GM12878 (cell line): ENCODE measurements at regions not wholly inside any gene's neighbourhood (a gene's known extent, or its start where the extent isn't known, plus 50 kb on each side); places are given as distances from the start of the nearest gene placed in this dataset.
A peak's percentile ranks its signal among the peaks of the same experiment; 100 is the strongest.

Source experiments
- ATAC-seq: fragments of 200-7000 bp; cut with Tn5 transposase; 3 replicates; pipeline ENCODE4 v1.9.1; 2020; ENCODE audit warnings: mild to moderate bottlenecking, moderate library complexity
- BruUV-seq: library from RNA; stranded (reverse); fragments of 400-500 nt; replicated peaks from 2 replicates; lab custom pipeline; 2021; lab: Mats Ljungman, UMichigan
- CTCF ChIA-PET: fragments of 300-600 bp; sonication (Branson Sonifier 250); formaldehyde crosslinking; extraction: SDS; loops from one replicate; lab custom pipeline; 2021; ENCODE audit warnings: inconsistent platforms; lab: Yijun Ruan, JAX
- POLR2A ChIA-PET: fragments of 350-600 bp; formaldehyde crosslinking; extraction: SDS; loops from one replicate; lab custom pipeline; 2021; ENCODE audit warnings: inconsistent platforms; lab: Charles Lee
- RAD21 ChIA-PET: fragments of 300-600 bp; sonication (Branson Sonifier 250); formaldehyde crosslinking; loops from one replicate; lab custom pipeline; 2023; ENCODE audit warnings: antibody characterized with exemption; ENCODE audit not compliant: unreplicated experiment; lab: Charles Lee
- SMC1A ChIA-PET: fragments of 300-600 bp; sonication (Branson Sonifier 250); formaldehyde crosslinking; loops from one replicate; lab custom pipeline; 2023; ENCODE audit not compliant: unreplicated experiment, uncharacterized antibody; lab: Charles Lee
- DNase-seq: peaks from one replicate; pipeline ENCODE4 v3.0.0-alpha.2; 2011; ENCODE audit warnings: low read depth, low spot score
- FAIRE-seq: peaks from 3 replicates; lab custom pipeline; 2011; peaks lifted over from hg19 to GRCh38; lab: Jason Lieb, UNC
- H2AFZ ChIP-seq: 2 replicates; pipeline ENCODE4 v1.6.0; 2011; ENCODE audit warnings: low read depth, low read length, control low read depth; ENCODE audit not compliant: control insufficient read depth
- H3K27ac ChIP-seq: 2 replicates; pipeline ENCODE4 v1.5.1; 2011; ENCODE audit warnings: control low read depth; ENCODE audit not compliant: control insufficient read depth, insufficient read depth
- H3K27me3 ChIP-seq, 2 experiments: replicated peaks in 1 of 2; 2 replicates each; pipeline versions ENCODE4 v1.6.0 to v1.6.1; 2011; ENCODE audit warnings: low read length in 1 of 2; ENCODE audit not compliant: control insufficient read depth in 2 of 2, insufficient read depth in 2 of 2
- H3K36me3 ChIP-seq, 2 experiments: 2 replicates each; pipeline ENCODE4 v1.5.1; 2011; ENCODE audit warnings: low read length in 1 of 2; ENCODE audit not compliant: control insufficient read depth in 2 of 2, insufficient read depth in 2 of 2
- H3K4me1 ChIP-seq: 2 replicates; pipeline ENCODE4 v1.6.1; 2011; ENCODE audit warnings: mild to moderate bottlenecking, low read length, moderate library complexity, mixed read lengths; ENCODE audit not compliant: control insufficient read depth, insufficient read depth
- H3K4me2 ChIP-seq: 2 replicates; pipeline ENCODE4 v1.6.0; 2011; ENCODE audit warnings: control low read depth; ENCODE audit not compliant: control insufficient read depth, insufficient read depth
- H3K4me3 ChIP-seq: fragments of 200-600 bp; sonication (generic); 2 replicates; pipeline ENCODE4 v1.5.1; 2016
- H3K79me2 ChIP-seq: 2 replicates; pipeline ENCODE4 v1.6.0; 2011; ENCODE audit warnings: low read length; ENCODE audit not compliant: control insufficient read depth, insufficient read depth
- H3K9ac ChIP-seq: 2 replicates; pipeline ENCODE4 v1.8.0; 2011; ENCODE audit warnings: low read length, control low read depth, mixed read lengths; ENCODE audit not compliant: control insufficient read depth, insufficient read depth
- H3K9me3 ChIP-seq: replicated peaks from 3 replicates; pipeline ENCODE4 v1.5.1; 2011; ENCODE audit warnings: mild to moderate bottlenecking, low read length; ENCODE audit not compliant: control insufficient read depth, insufficient read depth
- H4K20me1 ChIP-seq: 2 replicates; pipeline ENCODE4 v1.6.0; 2011; ENCODE audit not compliant: control insufficient read depth, insufficient read depth
- ASH2L ChIP-seq: fragments of 300-600, 200-600 bp; sonication (generic); IDR thresholded peaks from 2 replicates; pipeline ENCODE4 v1.6.1; 2017; ENCODE audit warnings: low read depth, mild to moderate bottlenecking, borderline replicate concordance
- BACH1 ChIP-seq: fragments of 450-650 bp; IDR thresholded peaks from 2 replicates; pipeline ENCODE4 v1.6.1; 2017; ENCODE audit warnings: mild to moderate bottlenecking, borderline replicate concordance
- BMI1 ChIP-seq: fragments of 450-650 bp; IDR thresholded peaks from 2 replicates; pipeline ENCODE4 v1.6.1; 2016; ENCODE audit warnings: mild to moderate bottlenecking, moderate library complexity, borderline replicate concordance
- CHD4 ChIP-seq: fragments of 200-600 bp; sonication (generic); IDR thresholded peaks from 2 replicates; pipeline ENCODE4 v1.6.1; 2016; ENCODE audit warnings: mild to moderate bottlenecking
- HDAC2 ChIP-seq: fragments of 200-600 bp; sonication (generic); IDR thresholded peaks from 2 replicates; pipeline ENCODE4 v1.6.1; 2017
- HDAC6 ChIP-seq: fragments of 200-600 bp; sonication (generic); IDR thresholded peaks from one replicate; pipeline ENCODE4 v1.8.0; 2017; ENCODE audit warnings: antibody characterized with exemption; ENCODE audit not compliant: unreplicated experiment
- IKZF1 ChIP-seq: fragments of 450-650 bp; conservative IDR thresholded peaks from 2 replicates; pipeline ENCODE4 v1.6.1; 2017; ENCODE audit warnings: antibody characterized with exemption, mild to moderate bottlenecking
- LARP7 ChIP-seq: fragments of 450-650 bp; IDR thresholded peaks from 2 replicates; pipeline ENCODE4 v1.6.1; 2017; ENCODE audit warnings: mild to moderate bottlenecking
- NR2C1 ChIP-seq: fragments of 450-650 bp; IDR thresholded peaks from 2 replicates; pipeline ENCODE4 v1.6.1; 2017; ENCODE audit warnings: antibody characterized with exemption, mild to moderate bottlenecking, moderate library complexity
- RAD21 ChIP-seq: IDR thresholded peaks from 2 replicates; pipeline ENCODE4 v1.6.1; 2011; ENCODE audit warnings: mild to moderate bottlenecking, low read depth, low read length, moderate library complexity; ENCODE audit not compliant: insufficient read depth
- RB1 ChIP-seq: fragments of 450-650 bp; formaldehyde crosslinking; IDR thresholded peaks from 2 replicates; pipeline ENCODE4 v1.6.1; 2017; ENCODE audit warnings: mild to moderate bottlenecking, borderline replicate concordance
- RFX5 ChIP-seq: IDR thresholded peaks from 2 replicates; pipeline ENCODE4 v1.6.1; 2011; ENCODE audit warnings: low read depth, low read length, improper control_type of control experiment
- SIN3A ChIP-seq: IDR thresholded peaks from 2 replicates; pipeline ENCODE4 v1.6.1; 2012; ENCODE audit warnings: low read depth, low read length, improper control_type of control experiment
- SREBF1 ChIP-seq: IDR thresholded peaks from 2 replicates; pipeline ENCODE4 v1.6.1; 2012; ENCODE audit warnings: mild to moderate bottlenecking, low read length
- SUZ12 ChIP-seq: fragments of 200-600 bp; sonication (generic); IDR thresholded peaks from one replicate; pipeline ENCODE4 v1.6.1; 2018; ENCODE audit warnings: antibody characterized with exemption, mild to moderate bottlenecking; ENCODE audit not compliant: unreplicated experiment
- TARDBP ChIP-seq: IDR thresholded peaks from 2 replicates; pipeline ENCODE4 v1.6.1; 2016; ENCODE audit warnings: borderline replicate concordance
- TBL1XR1 ChIP-seq: IDR thresholded peaks from 2 replicates; pipeline ENCODE4 v1.6.1; 2012; ENCODE audit warnings: low read depth, low read length, improper control_type of control experiment
- TCF3 ChIP-seq: IDR thresholded peaks from 2 replicates; pipeline ENCODE4 v1.6.1; 2012; ENCODE audit warnings: low read depth, mild to moderate bottlenecking, low read length, borderline replicate concordance; ENCODE audit not compliant: insufficient read depth
- WGBS: methylation state at CpG from one replicate; pipeline ENCODE4 v1.1.6; 2016; ENCODE audit warnings: low lambda C conversion rate; ENCODE audit not compliant: insufficient replicate concordance, insufficient coverage; ENCODE audit errors: missing lambda C conversion rate; 5-methylcytosine and 5-hydroxymethylcytosine counted together
- in situ Hi-C: fragments of 300-500 bp; cut with MboI; formaldehyde crosslinking; loops from 9 replicates; pipeline ENCODE4 v1.14.3; 2018; ENCODE audit warnings: mixed read lengths
- intact Hi-C: fragments of 100-400 bp; cut with micrococcal nuclease; formaldehyde crosslinking; loops from one replicate; pipeline ENCODE4 v1.14.2; 2022; ENCODE audit not compliant: unreplicated experiment
- TF ChIP-seq, protein P1 (sequence below): fragments of 450-650 bp; IDR thresholded peaks from 2 replicates; pipeline ENCODE4 v1.6.1; 2016; ENCODE audit warnings: mild to moderate bottlenecking
- TF ChIP-seq, protein P2 (sequence below): IDR thresholded peaks from 2 replicates; pipeline ENCODE4 v1.6.1; 2011; ENCODE audit warnings: mild to moderate bottlenecking, low read depth, low read length, moderate library complexity; ENCODE audit not compliant: insufficient replicate concordance

DNA sequence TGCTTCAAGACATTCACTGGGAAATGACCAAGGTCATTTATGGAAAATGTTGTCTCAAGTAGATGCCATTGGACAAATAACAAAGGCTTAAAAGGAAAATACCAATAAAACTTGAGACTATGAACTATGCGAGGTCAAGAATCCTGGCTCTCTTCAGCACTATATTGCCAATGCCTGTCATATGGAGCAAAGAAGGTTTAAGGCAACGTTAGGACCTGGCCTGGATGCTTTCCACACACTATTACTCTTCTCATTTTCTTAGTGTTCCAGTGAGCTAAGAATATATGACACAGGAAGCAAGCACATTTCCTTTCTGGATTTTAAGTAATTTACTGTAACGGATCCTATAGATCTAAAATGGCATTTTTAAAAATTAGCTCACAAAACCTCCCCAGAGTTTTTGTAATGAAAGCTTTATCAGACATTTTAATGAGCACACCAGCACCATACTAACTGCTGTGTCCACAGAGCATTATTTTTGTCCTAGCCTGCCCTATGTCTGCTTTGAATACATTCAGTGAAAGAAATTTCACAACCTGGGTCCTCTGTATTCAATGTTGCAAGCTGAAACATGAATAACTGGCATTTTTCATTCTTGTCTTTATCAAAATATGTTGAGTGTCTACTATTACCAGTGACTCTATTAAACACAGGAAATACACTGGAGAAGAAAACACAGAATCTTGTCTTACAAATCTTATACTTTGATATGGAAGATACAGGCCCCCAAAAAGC is 315.6 kb downstream of the CETN3 start (continued):
- TF ChIP-seq, protein P1, sequence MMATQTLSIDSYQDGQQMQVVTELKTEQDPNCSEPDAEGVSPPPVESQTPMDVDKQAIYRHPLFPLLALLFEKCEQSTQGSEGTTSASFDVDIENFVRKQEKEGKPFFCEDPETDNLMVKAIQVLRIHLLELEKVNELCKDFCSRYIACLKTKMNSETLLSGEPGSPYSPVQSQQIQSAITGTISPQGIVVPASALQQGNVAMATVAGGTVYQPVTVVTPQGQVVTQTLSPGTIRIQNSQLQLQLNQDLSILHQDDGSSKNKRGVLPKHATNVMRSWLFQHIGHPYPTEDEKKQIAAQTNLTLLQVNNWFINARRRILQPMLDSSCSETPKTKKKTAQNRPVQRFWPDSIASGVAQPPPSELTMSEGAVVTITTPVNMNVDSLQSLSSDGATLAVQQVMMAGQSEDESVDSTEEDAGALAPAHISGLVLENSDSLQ: no peak
- TF ChIP-seq LARP7 (no peak), RB1 (no peak), BMI1 (no peak), SUZ12 (no peak), TCF3 (no peak), NR2C1 (no peak), HDAC2 (no peak), BACH1 (no peak)

DNA sequence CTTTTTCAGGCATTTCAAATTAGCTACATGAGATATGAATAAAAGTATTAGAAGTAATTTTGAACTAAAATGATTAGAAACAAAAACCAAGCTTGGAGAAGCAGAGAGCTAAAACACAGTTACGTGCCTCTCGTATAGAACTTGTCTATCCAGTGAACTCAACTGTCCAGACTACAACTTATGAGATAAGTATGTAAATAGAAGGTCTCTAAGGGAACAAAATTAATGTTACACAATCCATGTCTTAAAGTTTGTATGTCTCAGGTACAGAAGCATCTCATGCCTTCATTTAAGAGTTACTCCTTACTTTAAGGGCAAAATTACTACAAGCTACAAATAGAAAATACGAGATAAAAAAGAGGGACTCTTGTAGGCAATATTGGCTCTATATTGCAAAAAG is 316.8 kb downstream of the CETN3 start:
- ChIA-PET CTCF (no interaction called here), POLR2A (no interaction called here), RAD21 (no interaction called here), SMC1A (no interaction called here)
- H3K9ac ChIP-seq: no peak overlapping the region
- intact Hi-C loops: no loop called here
- H3K4me1 ChIP-seq: no peaks in the 10 kb centered on the region
- H3K79me2 ChIP-seq: no peaks in the 10 kb centered on the region
- no peak overlapping the region for H3K4me2 ChIP-seq
- no peak overlapping the region for H3K4me3 ChIP-seq
- H3K27me3 ChIP-seq: no peaks in the 10 kb centered on the region
- DNase-seq (no peak), ATAC-seq (no peak), FAIRE-seq (no peak)
- no peak overlapping the region for H3K27ac ChIP-seq
- H4K20me1 ChIP-seq: no peaks in the 10 kb centered on the region
- 72% methylated on average over 3 of the region's 3 CpGs for WGBS
- H2AFZ ChIP-seq: peak overlapping the region; percentile 20; the same call in 1 of the 2 replicates
- in situ Hi-C loops: no loop called here
- H3K9me3 ChIP-seq: no peaks in the 10 kb centered on the region
- no peaks in the 10 kb centered on the region for H3K36me3 ChIP-seq
- BruUV-seq: no TSS peak
- TF ChIP-seq TARDBP: no peak
- TF ChIP-seq SREBF1: no peak
- no peak for TF ChIP-seq ASH2L
- TF ChIP-seq SUZ12: no peak
- no peak for TF ChIP-seq TBL1XR1
- TF ChIP-seq IKZF1: no peak
- TF ChIP-seq, protein P2, sequence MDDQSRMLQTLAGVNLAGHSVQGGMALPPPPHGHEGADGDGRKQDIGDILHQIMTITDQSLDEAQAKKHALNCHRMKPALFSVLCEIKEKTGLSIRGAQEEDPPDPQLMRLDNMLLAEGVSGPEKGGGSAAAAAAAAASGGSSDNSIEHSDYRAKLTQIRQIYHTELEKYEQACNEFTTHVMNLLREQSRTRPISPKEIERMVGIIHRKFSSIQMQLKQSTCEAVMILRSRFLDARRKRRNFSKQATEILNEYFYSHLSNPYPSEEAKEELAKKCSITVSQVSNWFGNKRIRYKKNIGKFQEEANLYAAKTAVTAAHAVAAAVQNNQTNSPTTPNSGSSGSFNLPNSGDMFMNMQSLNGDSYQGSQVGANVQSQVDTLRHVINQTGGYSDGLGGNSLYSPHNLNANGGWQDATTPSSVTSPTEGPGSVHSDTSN: no peak
- TF ChIP-seq RFX5: no peak
- TF ChIP-seq CHD4: no peak
- TF ChIP-seq RAD21: no peak
- no peak for TF ChIP-seq SIN3A
- TF ChIP-seq HDAC6: no peak
